Suprapubic skin (tissue), 4 donors: ENCODE measurements at regions not wholly inside any gene's neighbourhood (a gene's known extent, or its start where the extent isn't known, plus 50 kb on each side); places are given as distances from the start of the nearest gene placed in this dataset.

Experiments
- POLR2A ChIP-seq, 2 donors: fragments of 450-650 bp; IDR thresholded peaks; one replicate each; pipeline ENCODE4 v1.6.1; 2017; ENCODE audit warnings: antibody characterized with exemption in 2 of 2, mild to moderate bottlenecking in 2 of 2, moderate library complexity in 2 of 2
- POLR2AphosphoS5 ChIP-seq, 3 donors: sonication (generic); formaldehyde crosslinking; IDR thresholded peaks; one replicate each; pipeline ENCODE4 v1.6.1; 2017; ENCODE audit warnings: antibody characterized with exemption in 3 of 3
- TF ChIP-seq, protein P1 (sequence below), 2 donors: fragments of 200-600 bp in 1 of 2; fragments of 450-650 bp in 1 of 2; sonication (generic) in 1 of 2; IDR thresholded peaks; one replicate each; pipeline ENCODE4 v1.5.1; 2016 to 2019; ENCODE audit warnings: antibody characterized with exemption in 2 of 2, mild to moderate bottlenecking in 1 of 2, moderate library complexity in 1 of 2

- TF ChIP-seq, protein P1, sequence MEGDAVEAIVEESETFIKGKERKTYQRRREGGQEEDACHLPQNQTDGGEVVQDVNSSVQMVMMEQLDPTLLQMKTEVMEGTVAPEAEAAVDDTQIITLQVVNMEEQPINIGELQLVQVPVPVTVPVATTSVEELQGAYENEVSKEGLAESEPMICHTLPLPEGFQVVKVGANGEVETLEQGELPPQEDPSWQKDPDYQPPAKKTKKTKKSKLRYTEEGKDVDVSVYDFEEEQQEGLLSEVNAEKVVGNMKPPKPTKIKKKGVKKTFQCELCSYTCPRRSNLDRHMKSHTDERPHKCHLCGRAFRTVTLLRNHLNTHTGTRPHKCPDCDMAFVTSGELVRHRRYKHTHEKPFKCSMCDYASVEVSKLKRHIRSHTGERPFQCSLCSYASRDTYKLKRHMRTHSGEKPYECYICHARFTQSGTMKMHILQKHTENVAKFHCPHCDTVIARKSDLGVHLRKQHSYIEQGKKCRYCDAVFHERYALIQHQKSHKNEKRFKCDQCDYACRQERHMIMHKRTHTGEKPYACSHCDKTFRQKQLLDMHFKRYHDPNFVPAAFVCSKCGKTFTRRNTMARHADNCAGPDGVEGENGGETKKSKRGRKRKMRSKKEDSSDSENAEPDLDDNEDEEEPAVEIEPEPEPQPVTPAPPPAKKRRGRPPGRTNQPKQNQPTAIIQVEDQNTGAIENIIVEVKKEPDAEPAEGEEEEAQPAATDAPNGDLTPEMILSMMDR (IDR thresholded peaks at IDR 0.05): no peak
- TF ChIP-seq POLR2AphosphoS5 (IDR thresholded peaks at IDR 0.05) (no peak), POLR2A (IDR thresholded peaks at IDR 0.05) (no peak)
These were observed 107.8 kb upstream of the NKX1-1 start for GRCh38 chr4:1513936-1514483.
